RWPE2 (cell line): ENCODE measurements at regions not wholly inside any gene's neighbourhood (a gene's known extent, or its start where the extent isn't known, plus 50 kb on each side); places are given as distances from the start of the nearest gene placed in this dataset.

ENCODE experiments used
- ATAC-seq: fragments of 200-7000 bp; cut with Tn5 transposase; 3 replicates; pipeline ENCODE4 v1.9.1; 2021; ENCODE audit warnings: low read depth
- DNase-seq: peaks from one replicate; pipeline ENCODE4 v3.0.0-alpha.2; 2020; ENCODE audit warnings: low spot score
- H3K27ac ChIP-seq: fragments of 450-650 bp; 2 replicates; pipeline ENCODE4 v1.5.1; 2017; ENCODE audit warnings: mild to moderate bottlenecking; ENCODE audit not compliant: poor library complexity, severe bottlenecking
- H3K27me3 ChIP-seq: fragments of 250-450 bp; sonication (Bioruptor Pico); 2 replicates; pipeline ENCODE4 v1.5.1; 2021; ENCODE audit warnings: mild to moderate bottlenecking, moderate library complexity; ENCODE audit not compliant: insufficient read depth, poor library complexity, severe bottlenecking
- H3K36me3 ChIP-seq: fragments of 250-450 bp; sonication (Bioruptor Pico); 2 replicates; pipeline ENCODE4 v1.5.1; 2020; ENCODE audit warnings: low read depth, mild to moderate bottlenecking, moderate library complexity
- H3K4me1 ChIP-seq: fragments of 250-450 bp; sonication (Bioruptor Pico); 2 replicates; pipeline ENCODE4 v1.5.1; 2021; ENCODE audit warnings: mild to moderate bottlenecking, moderate library complexity; ENCODE audit not compliant: insufficient read depth, poor library complexity, severe bottlenecking
- H3K4me3 ChIP-seq: fragments of 250-450 bp; sonication (Bioruptor Pico); 2 replicates; pipeline ENCODE4 v1.5.1; 2021; ENCODE audit warnings: mild to moderate bottlenecking, moderate library complexity; ENCODE audit not compliant: severe bottlenecking
- H3K9me3 ChIP-seq: fragments of 250-450 bp; sonication (Bioruptor Pico); 2 replicates; pipeline ENCODE4 v1.5.1; 2021; ENCODE audit warnings: mild to moderate bottlenecking, moderate library complexity; ENCODE audit not compliant: severe bottlenecking
- TF ChIP-seq, protein P1 (sequence below): fragments of 450-650 bp; IDR thresholded peaks from one replicate; pipeline ENCODE4 v1.5.1; 2017; ENCODE audit warnings: mild to moderate bottlenecking, moderate library complexity; ENCODE audit not compliant: poor library complexity, severe bottlenecking

DNA sequence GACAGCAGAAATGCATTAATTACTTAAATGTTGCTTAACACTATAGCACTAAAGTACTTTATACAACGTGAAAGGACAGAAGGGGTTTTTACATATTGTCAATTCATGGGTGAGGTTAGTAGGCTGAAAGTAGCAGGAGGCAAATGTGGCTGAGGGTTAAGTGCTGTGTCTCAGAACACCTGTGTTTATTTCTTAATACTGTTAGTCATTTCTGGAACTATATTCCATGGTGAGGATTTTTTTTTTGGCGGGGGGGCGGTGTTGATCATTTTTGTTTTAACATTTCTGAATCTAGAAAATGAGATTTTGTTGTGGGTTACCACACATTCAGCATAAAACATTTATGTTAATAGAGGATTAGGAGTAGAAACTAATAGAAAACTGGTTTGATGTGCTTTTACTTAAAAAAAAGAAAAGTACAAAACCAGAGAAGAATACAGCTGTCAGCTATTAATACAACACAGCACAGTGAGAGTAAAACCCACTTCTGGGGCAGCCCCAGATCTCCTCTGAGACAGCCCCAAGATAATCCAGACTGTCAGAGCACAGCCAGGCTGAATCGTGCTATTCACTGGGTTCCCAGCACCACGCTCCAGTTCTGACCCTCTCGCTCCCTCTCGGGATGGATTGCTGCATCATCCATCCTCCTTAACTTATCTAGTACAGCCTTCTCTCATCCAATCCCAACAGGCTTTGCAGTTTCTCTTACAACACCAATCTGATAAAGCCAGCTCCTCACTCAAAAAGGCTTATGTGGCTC, 307.7 kb downstream of the TUSC7 start:
- no peaks in the 10 kb centered on the region for H3K36me3 ChIP-seq
- TF ChIP-seq, protein P1, sequence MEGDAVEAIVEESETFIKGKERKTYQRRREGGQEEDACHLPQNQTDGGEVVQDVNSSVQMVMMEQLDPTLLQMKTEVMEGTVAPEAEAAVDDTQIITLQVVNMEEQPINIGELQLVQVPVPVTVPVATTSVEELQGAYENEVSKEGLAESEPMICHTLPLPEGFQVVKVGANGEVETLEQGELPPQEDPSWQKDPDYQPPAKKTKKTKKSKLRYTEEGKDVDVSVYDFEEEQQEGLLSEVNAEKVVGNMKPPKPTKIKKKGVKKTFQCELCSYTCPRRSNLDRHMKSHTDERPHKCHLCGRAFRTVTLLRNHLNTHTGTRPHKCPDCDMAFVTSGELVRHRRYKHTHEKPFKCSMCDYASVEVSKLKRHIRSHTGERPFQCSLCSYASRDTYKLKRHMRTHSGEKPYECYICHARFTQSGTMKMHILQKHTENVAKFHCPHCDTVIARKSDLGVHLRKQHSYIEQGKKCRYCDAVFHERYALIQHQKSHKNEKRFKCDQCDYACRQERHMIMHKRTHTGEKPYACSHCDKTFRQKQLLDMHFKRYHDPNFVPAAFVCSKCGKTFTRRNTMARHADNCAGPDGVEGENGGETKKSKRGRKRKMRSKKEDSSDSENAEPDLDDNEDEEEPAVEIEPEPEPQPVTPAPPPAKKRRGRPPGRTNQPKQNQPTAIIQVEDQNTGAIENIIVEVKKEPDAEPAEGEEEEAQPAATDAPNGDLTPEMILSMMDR: no peak
- ATAC-seq (no peak), DNase-seq (no peak)
- H3K4me1 ChIP-seq: no peaks in the 10 kb centered on the region
- no peak overlapping the region for H3K27ac ChIP-seq
- peaks cover 4% of the 10 kb centered on the region for H3K27me3 ChIP-seq
- H3K9me3 ChIP-seq: no peaks in the 10 kb centered on the region
- no peak overlapping the region for H3K4me3 ChIP-seq

GRCh38 chr3:117018655-117019054, 309.1 kb downstream of the TUSC7 start:
- H3K4me3 ChIP-seq: no peak overlapping the region
- H3K4me1 ChIP-seq: no peaks in the 10 kb centered on the region
- ATAC-seq (0 out of 3 replicates have a peak, but pooled peaks have one; percentile 10), DNase-seq (no peak)
- H3K36me3 ChIP-seq: no peaks in the 10 kb centered on the region
- TF ChIP-seq, protein P1: no peak
- peaks cover 4% of the 10 kb centered on the region for H3K27me3 ChIP-seq
- no peaks in the 10 kb centered on the region for H3K9me3 ChIP-seq
- no peak overlapping the region for H3K27ac ChIP-seq

GRCh38 chr3:117019082-117019713, 309.6 kb downstream of the TUSC7 start:
- no peaks in the 10 kb centered on the region for H3K9me3 ChIP-seq
- TF ChIP-seq, protein P1: peak; percentile 84
- ATAC-seq: peak; percentile 84
- DNase-seq: no peak
- no peaks in the 10 kb centered on the region for H3K4me1 ChIP-seq
- H3K4me3 ChIP-seq: no peak overlapping the region
- H3K27ac ChIP-seq: no peak overlapping the region
- H3K36me3 ChIP-seq: no peaks in the 10 kb centered on the region
- peaks cover 4% of the 10 kb centered on the region for H3K27me3 ChIP-seq

- H3K27ac ChIP-seq: no peak overlapping the region
- no peak for ATAC-seq
- no peaks in the 10 kb centered on the region for H3K36me3 ChIP-seq
- no peak for DNase-seq
- no peak overlapping the region for H3K4me3 ChIP-seq
- H3K9me3 ChIP-seq: no peaks in the 10 kb centered on the region
- H3K4me1 ChIP-seq: no peaks in the 10 kb centered on the region
- TF ChIP-seq, protein P1: no peak
- no peaks in the 10 kb centered on the region for H3K27me3 ChIP-seq
Measured at GRCh38 chr3:117026401-117026800, 316.8 kb downstream of the TUSC7 start.

- Histone ChIP-seq H3K36me3 (no peaks in the 10 kb centered on the region), H3K4me1 (peaks cover 5% of the 10 kb centered on the region), H3K4me3 (no peak overlapping the region), H3K9me3 (no peaks in the 10 kb centered on the region), H3K27ac (peak overlapping the region; percentile 47), H3K27me3 (no peaks in the 10 kb centered on the region)
- DNase-seq (no peak), ATAC-seq (no peak)
- TF ChIP-seq, protein P1: no peak
Measured at GRCh38 chr3:117035745-117036144, 326.2 kb downstream of the TUSC7 start.
